ENCODE measurements at regions not wholly inside any gene's neighbourhood (a gene's known extent, or its start where the extent isn't known, plus 50 kb on each side); places are given as distances from the start of the nearest gene placed in this dataset.

GRCh38 chr13:31476753-31477152 lies 262.6 kb upstream of the RXFP2 start:
- no peak for TF ChIP-seq CTCF (IDR thresholded peaks at IDR 0.05)
- TF ChIP-seq ZFX (IDR thresholded peaks at IDR 0.05; ENCODE audit: borderline replicate concordance): no peak

Measured in 22Rv1 (cell line).